Panc1 (cell line): ENCODE measurements at regions not wholly inside any gene's neighbourhood (a gene's known extent, or its start where the extent isn't known, plus 50 kb on each side); places are given as distances from the start of the nearest gene placed in this dataset.

Experiments used
- ATAC-seq: fragments of 200-7000 bp; cut with Tn5 transposase; 2 replicates; pipeline ENCODE4 v1.9.1; 2020; ENCODE audit warnings: mild to moderate bottlenecking, moderate library complexity
- BruUV-seq: library from RNA; stranded (reverse); fragments of 400-500 nt; replicated peaks from 2 replicates; lab custom pipeline; 2021; lab: Mats Ljungman, UMichigan
- CTCF ChIA-PET: fragments of 300-600 bp; sonication (Branson Sonifier 250); formaldehyde crosslinking; loops from one replicate; lab custom pipeline; 2022; ENCODE audit warnings: antibody characterized with exemption; lab: Charles Lee
- POLR2A ChIA-PET: fragments of 300-600 bp; sonication (Branson Sonifier 250); formaldehyde crosslinking; loops from one replicate; lab custom pipeline; 2022; ENCODE audit warnings: antibody characterized with exemption; lab: Charles Lee
- DNase-seq: peaks from one replicate; pipeline ENCODE4 v3.0.0-alpha.2; 2010; ENCODE audit warnings: low read depth, low spot score
- H3K27ac ChIP-seq: 2 replicates; pipeline ENCODE4 v1.5.1; 2011; ENCODE audit warnings: mild to moderate bottlenecking, low read length, inconsistent platforms
- H3K27me3 ChIP-seq: fragments of 200-500 bp; sonication (Bioruptor generic); 2 replicates; pipeline ENCODE4 v1.6.0; 2014; ENCODE audit warnings: low read length, inconsistent platforms; ENCODE audit not compliant: control insufficient read depth, insufficient read depth
- H3K36me3 ChIP-seq: fragments of 200-500 bp; sonication (Bioruptor generic); 2 replicates; pipeline ENCODE4 v1.5.1; 2014; ENCODE audit warnings: inconsistent platforms, mild to moderate bottlenecking, low read length, moderate library complexity; ENCODE audit not compliant: control insufficient read depth, insufficient read depth
- H3K4me1 ChIP-seq: 2 replicates; pipeline ENCODE4 v1.5.1; 2011; ENCODE audit warnings: inconsistent platforms, mild to moderate bottlenecking, low read length, moderate library complexity; ENCODE audit not compliant: control insufficient read depth, insufficient read depth
- H3K4me3 ChIP-seq, 2 experiments: 2 replicates each; pipeline ENCODE4 v1.5.1; 2011 to 2012; ENCODE audit warnings: low read depth in 2 of 2, low read length in 2 of 2, mild to moderate bottlenecking in 2 of 2, inconsistent platforms in 1 of 2, moderate library complexity in 1 of 2
- H3K9me3 ChIP-seq: fragments of 200-500 bp; sonication (Bioruptor generic); 2 replicates; pipeline ENCODE4 v1.5.1; 2014; ENCODE audit warnings: low read depth, mild to moderate bottlenecking, inconsistent platforms, low read length, moderate library complexity; ENCODE audit not compliant: control insufficient read depth, insufficient read depth
- POLR2AphosphoS5 ChIP-seq: IDR thresholded peaks from 2 replicates; pipeline ENCODE4 v1.6.1; 2012; ENCODE audit warnings: mild to moderate bottlenecking, low read depth, low read length, moderate library complexity
- REST ChIP-seq, 2 experiments: IDR thresholded peaks; 2 replicates each; pipeline ENCODE4 v1.6.1; 2011 to 2012; ENCODE audit warnings: low read depth in 2 of 2, control low read depth in 1 of 2, low read length in 1 of 2, mild to moderate bottlenecking in 1 of 2, moderate library complexity in 1 of 2; ENCODE audit not compliant: insufficient read depth in 1 of 2
- SIN3A ChIP-seq: IDR thresholded peaks from 2 replicates; pipeline ENCODE4 v1.6.1; 2012; ENCODE audit warnings: low read depth, mild to moderate bottlenecking, low read length, moderate library complexity, borderline replicate concordance; ENCODE audit not compliant: insufficient read depth
- TCF7L2 ChIP-seq: IDR thresholded peaks from 2 replicates; pipeline ENCODE4 v1.6.1; 2011; ENCODE audit warnings: mild to moderate bottlenecking, low read depth, low read length, inconsistent platforms
- in situ Hi-C: cut with HindIII; loops from 2 replicates; pipeline ENCODE4 v1.10.0; 2016; ENCODE audit warnings: low sequenced_read_pairs, low pct_unique_long_range_greater_than_20kb
- intact Hi-C: fragments of 100-400 bp; cut with micrococcal nuclease; formaldehyde crosslinking; loops from one replicate; pipeline ENCODE4 v1.10.0; 2022; ENCODE audit not compliant: unreplicated experiment
- TF ChIP-seq, protein P1 (sequence below): fragments of 450-650 bp; IDR thresholded peaks from 2 replicates; pipeline ENCODE4 v1.5.1; 2017; ENCODE audit warnings: mild to moderate bottlenecking

DNA sequence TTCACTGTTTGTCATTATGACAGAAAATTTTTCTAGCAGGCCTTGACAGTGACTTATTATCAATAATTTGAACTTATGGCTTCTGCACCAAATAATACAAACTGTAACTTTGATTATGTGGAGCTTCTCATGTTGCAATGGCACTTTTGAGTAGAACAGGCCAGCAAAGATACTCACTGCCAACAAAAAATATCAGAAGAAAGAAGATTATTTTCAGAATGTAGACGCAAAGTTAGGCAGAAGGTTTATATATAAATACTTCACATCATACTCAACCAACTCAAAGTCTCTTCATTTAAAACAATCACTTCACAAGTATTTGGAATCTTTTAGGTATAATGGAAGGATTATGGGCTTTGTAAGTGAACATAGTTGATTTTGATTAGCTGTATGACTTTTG, 893.0 kb downstream of the ROBO2 start:
- BruUV-seq: no TSS peak
- intact Hi-C loops (no loop called here), in situ Hi-C loops (no loop called here)
- DNase-seq: no peak
- TF ChIP-seq POLR2AphosphoS5: no peak
- TF ChIP-seq SIN3A: no peak
- TF ChIP-seq REST (IDR thresholded peaks at IDR 0.05; ENCODE audit: insufficient read depth in 1 of 2, low read depth in 2 of 2, low read length in 1 of 2): no peak
- no peak for TF ChIP-seq TCF7L2
- TF ChIP-seq, protein P1, sequence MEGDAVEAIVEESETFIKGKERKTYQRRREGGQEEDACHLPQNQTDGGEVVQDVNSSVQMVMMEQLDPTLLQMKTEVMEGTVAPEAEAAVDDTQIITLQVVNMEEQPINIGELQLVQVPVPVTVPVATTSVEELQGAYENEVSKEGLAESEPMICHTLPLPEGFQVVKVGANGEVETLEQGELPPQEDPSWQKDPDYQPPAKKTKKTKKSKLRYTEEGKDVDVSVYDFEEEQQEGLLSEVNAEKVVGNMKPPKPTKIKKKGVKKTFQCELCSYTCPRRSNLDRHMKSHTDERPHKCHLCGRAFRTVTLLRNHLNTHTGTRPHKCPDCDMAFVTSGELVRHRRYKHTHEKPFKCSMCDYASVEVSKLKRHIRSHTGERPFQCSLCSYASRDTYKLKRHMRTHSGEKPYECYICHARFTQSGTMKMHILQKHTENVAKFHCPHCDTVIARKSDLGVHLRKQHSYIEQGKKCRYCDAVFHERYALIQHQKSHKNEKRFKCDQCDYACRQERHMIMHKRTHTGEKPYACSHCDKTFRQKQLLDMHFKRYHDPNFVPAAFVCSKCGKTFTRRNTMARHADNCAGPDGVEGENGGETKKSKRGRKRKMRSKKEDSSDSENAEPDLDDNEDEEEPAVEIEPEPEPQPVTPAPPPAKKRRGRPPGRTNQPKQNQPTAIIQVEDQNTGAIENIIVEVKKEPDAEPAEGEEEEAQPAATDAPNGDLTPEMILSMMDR: no peak
- ChIA-PET CTCF (no interaction called here), POLR2A (no interaction called here)
- no peak for ATAC-seq
- no peak overlapping the region for H3K4me3 ChIP-seq
- no peaks in the 10 kb centered on the region for H3K9me3 ChIP-seq
- H3K4me1 ChIP-seq: no peaks in the 10 kb centered on the region
- no peak overlapping the region for H3K27ac ChIP-seq
- H3K27me3 ChIP-seq: no peaks in the 10 kb centered on the region
- H3K36me3 ChIP-seq: no peaks in the 10 kb centered on the region

DNA sequence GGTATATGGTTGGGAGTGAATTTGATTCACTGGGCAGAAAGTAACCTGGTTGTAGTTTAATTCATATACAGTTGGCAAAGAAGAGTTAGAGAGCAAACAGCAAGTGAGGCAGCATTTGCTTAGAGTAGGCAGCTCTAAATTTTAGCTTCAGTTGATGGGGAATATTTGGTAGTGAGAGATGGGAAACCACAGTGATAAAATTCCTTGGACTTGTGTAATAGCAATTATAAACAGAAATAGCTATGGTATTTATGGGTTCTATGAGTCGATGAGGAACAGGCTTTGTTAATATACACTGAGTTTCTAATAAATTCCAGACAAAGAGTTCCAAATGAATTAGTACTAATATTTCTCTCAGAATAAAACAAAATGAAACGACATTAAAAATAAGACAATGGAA, 894.0 kb downstream of the ROBO2 start:
- ATAC-seq (no peak), DNase-seq (no peak)
- Histone ChIP-seq H3K36me3 (no peaks in the 10 kb centered on the region), H3K27me3 (no peaks in the 10 kb centered on the region), H3K27ac (no peak overlapping the region), H3K9me3 (no peaks in the 10 kb centered on the region), H3K4me1 (no peaks in the 10 kb centered on the region), H3K4me3 (no peak overlapping the region)
- ChIA-PET CTCF (no interaction called here), POLR2A (no interaction called here)
- no TSS peak for BruUV-seq
- TF ChIP-seq REST (IDR thresholded peaks at IDR 0.05; ENCODE audit: insufficient read depth in 1 of 2, low read depth in 2 of 2, low read length in 1 of 2) (no peak), TCF7L2 (no peak), POLR2AphosphoS5 (no peak), SIN3A (no peak)
- TF ChIP-seq, protein P1: no peak
- in situ Hi-C loops (no loop called here), intact Hi-C loops (no loop called here)
